ENCODE measurements at regions not wholly inside any gene's neighbourhood (a gene's known extent, or its start where the extent isn't known, plus 50 kb on each side); places are given as distances from the start of the nearest gene placed in this dataset.

DNA sequence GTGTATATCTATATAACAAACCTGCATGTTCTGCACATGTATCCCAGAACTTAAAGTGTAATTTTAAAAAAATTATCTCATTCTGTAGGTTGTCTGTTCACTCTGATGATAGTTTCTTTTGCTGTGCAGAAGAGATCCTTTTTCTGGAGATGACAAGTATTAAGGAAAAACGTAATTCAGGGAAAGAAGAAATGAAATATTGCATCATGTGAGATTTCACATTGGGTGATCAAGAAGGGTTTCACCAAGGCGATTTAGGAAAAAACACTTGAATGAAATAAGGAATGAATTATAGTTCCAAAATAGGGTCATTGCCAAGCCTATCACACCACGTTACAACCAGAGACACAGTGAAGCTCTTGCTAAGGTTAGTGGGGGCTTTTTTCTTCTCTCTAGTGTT lies 227.9 kb downstream of the HNRNPD start:
- TF ChIP-seq, protein P1, sequence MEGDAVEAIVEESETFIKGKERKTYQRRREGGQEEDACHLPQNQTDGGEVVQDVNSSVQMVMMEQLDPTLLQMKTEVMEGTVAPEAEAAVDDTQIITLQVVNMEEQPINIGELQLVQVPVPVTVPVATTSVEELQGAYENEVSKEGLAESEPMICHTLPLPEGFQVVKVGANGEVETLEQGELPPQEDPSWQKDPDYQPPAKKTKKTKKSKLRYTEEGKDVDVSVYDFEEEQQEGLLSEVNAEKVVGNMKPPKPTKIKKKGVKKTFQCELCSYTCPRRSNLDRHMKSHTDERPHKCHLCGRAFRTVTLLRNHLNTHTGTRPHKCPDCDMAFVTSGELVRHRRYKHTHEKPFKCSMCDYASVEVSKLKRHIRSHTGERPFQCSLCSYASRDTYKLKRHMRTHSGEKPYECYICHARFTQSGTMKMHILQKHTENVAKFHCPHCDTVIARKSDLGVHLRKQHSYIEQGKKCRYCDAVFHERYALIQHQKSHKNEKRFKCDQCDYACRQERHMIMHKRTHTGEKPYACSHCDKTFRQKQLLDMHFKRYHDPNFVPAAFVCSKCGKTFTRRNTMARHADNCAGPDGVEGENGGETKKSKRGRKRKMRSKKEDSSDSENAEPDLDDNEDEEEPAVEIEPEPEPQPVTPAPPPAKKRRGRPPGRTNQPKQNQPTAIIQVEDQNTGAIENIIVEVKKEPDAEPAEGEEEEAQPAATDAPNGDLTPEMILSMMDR (IDR thresholded peaks at IDR 0.05; ENCODE audit: low read depth, low read length, poor library complexity, severe bottlenecking), result no peak
- no peak for TF ChIP-seq EZH2phosphoT487 (IDR thresholded peaks at IDR 0.05; ENCODE audit: borderline replicate concordance, low read length)

Data from DOHH2 (cell line).